GM21576 (cell line): ENCODE measurements at regions not wholly inside any gene's neighbourhood (a gene's known extent, or its start where the extent isn't known, plus 50 kb on each side); places are given as distances from the start of the nearest gene placed in this dataset.
"Not testable (repeated sequence)": the region's sequence is repeated elsewhere in the genome, so short reads cannot be mapped to it uniquely, and the experiment has no call there.

Source experiments
- ATAC-seq: cut with Tn5 transposase; IDR thresholded peaks from one replicate; pipeline ENCODE4 v1.9.1; 2021; ENCODE audit warnings: mild to moderate bottlenecking, moderate library complexity; ENCODE audit not compliant: unreplicated experiment

- not testable (repeated sequence) for ATAC-seq
These were observed 588.1 kb downstream of the TTLL7 start for GRCh38 chr1:83410746-83411413.

- not testable (repeated sequence) for ATAC-seq
These were observed 592.1 kb downstream of the TTLL7 start for GRCh38 chr1:83406693-83407371.

GRCh38 chr1:83405789-83406188, 593.1 kb downstream of the TTLL7 start:
- peak; percentile 51 for ATAC-seq

DNA sequence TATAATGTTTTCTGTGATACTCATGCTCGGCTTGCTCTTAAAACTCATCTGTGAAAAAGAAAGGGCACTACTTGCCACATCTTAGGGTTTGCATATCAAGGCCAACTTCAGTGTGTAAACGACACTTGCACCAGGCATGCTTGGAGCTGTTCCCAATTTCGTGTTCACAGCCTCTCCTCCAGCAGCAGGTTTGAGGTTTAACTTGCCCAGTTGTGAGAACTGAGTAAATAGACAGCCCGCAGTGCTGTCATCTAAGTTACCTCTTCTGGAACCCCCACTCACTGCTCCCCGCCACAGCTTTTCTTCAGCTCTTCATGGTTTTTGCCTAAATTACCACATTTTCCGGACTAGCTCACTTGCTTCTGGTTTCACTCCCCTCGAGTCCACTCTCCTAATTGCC, 595.4 kb downstream of the TTLL7 start:
- ATAC-seq = not testable (repeated sequence)

DNA sequence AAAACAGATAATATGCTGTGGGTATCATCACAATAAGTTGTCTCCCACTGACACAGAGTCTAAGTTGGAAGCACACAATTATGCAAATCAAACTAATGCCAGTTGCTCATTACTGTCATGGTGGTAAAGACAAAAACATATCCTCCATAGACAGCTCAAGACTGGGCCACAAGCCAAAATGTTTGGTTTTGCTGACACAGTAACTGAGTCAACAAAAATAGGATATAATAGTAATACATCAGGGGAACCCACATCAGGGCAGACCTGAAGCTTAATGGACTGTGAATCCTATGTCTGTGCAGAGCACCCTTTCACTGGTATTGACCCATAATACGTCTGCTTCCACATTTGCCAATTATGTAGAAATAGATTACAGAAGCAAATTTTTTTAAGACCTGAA, 597.8 kb downstream of the TTLL7 start:
- not testable (repeated sequence) for ATAC-seq

- not testable (repeated sequence) for ATAC-seq
These were observed 598.8 kb downstream of the TTLL7 start for GRCh38 chr1:83400173-83400572.

GRCh38 chr1:83398125-83398524, 600.8 kb downstream of the TTLL7 start:
- not testable (repeated sequence) for ATAC-seq

DNA sequence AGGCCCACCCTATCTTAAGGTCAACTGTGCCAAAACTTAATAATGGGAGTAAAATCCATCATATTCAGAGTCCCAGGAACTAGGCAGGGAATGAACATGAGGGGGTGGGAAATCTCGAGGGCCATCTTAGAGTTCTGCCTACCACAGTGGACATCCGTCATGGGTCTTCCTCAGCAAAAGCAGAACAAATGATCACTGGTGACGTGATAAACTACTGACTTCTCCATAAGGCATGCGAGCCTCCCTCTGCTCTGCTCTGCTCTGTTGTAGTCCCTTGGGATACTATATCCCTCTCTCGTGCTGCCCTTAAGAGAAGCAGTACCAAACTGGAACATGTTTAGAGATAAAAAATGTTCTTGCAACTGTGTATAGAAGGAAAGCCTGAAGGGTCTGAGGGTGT, 603.8 kb downstream of the TTLL7 start:
- not testable (repeated sequence) for ATAC-seq

DNA sequence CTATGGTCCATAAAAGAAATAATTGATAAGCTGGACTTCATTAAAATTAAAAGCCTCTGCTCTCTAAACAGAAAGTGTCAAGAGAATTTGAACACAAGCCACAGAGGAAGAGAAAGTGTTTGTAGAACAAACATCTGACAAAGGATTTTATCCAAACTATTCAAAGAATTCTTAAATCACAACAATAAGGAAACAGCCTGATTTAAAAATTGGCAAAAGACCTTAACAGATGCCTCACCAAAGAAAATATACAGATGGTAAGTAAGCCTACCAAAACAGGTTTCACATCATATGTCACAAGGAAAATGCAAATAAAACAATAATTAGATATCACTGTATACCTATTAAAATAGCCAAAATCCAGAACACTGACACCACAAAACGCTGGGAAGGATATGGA, 612.0 kb downstream of the TTLL7 start:
- not testable (repeated sequence) for ATAC-seq

DNA sequence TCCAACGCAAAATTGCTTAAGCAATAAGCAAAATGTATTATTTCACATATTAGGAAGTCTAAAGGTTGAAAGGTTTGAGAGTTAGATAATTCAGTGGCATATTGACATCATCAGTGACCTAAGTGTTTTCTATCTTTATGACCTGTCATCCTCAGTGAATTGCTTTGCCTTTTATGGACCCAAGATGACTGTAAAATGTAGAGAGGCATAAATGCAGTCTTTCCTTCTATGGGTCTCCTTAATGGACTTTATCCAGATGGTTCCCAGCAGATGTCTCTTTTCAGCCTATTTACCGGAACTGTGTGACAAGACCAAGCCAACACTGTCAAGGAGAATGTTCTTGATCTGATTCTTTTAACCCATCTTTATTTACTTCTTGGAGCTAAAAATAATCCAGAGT, 615.8 kb downstream of the TTLL7 start:
- ATAC-seq = not testable (repeated sequence)

GRCh38 chr1:83373018-83373417, 625.9 kb downstream of the TTLL7 start:
- ATAC-seq = not testable (repeated sequence)

- ATAC-seq = not testable (repeated sequence)
These were observed 629.1 kb downstream of the TTLL7 start for GRCh38 chr1:83369853-83370252.

- ATAC-seq = not testable (repeated sequence)
These were observed 633.6 kb downstream of the TTLL7 start for GRCh38 chr1:83365320-83365719.

GRCh38 chr1:83345375-83345774, 653.6 kb downstream of the TTLL7 start:
- ATAC-seq = not testable (repeated sequence)

- ATAC-seq = not testable (repeated sequence)
These were observed 655.2 kb downstream of the TTLL7 start for GRCh38 chr1:83343767-83344166.

- not testable (repeated sequence) for ATAC-seq
These were observed 655.9 kb downstream of the TTLL7 start for GRCh38 chr1:83342995-83343394.

DNA sequence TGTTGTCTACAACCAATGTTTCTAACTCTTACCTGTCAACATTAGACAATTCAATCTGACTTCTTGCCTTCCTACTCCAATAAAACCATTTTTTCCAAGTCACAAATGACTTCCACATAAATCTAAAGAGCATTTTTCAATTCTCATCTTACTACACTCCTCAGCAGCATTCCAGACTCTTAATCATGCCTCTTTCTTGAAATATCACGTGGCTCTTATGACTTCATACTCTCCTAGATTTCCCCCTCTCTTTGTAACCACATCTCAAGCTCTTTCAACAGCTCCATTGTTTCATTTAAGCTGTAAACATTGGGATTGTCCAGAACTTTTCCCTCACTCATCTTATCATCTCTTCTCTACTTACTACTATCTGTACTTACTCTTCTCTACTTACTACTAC, 666.6 kb downstream of the TTLL7 start:
- not testable (repeated sequence) for ATAC-seq

DNA sequence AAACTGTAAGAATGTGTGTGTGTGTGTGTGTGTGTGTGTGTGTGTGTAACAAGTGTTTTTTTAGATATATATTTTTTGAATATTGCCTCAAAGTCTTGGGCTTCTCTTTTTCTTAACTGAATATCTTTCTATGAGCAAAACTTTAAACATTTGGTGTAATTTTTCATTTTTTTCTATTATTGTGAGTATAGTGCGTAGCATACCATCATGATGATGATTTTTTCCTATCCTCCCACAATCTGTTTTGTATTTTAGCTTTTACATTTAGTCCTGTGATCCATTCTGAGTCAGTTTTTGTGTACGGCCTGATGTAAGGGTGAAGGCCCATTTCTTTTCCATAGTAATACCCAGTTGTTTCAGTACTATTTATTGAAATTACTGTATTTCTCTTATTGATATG, 680.6 kb downstream of the TTLL7 start:
- no peak for ATAC-seq

DNA sequence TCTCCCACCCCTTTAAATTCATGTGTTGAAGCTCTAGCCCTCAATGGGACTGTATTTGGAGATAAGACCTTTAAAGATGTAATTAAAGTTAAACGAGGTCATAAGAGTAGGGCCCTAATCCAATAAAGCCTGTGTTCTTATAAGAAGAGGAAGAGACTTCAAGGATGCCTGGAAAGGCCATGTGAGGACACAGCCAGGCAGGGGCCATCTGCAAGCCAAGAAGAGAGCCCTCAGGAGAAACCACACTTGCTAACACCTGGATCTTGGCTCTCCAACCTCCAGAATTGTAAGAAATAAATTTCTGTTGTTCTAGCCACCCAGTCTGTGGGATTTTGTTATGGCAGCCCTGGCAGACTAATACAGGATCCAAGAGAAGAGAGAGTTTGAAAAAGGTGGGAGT, 683.5 kb downstream of the TTLL7 start:
- not testable (repeated sequence) for ATAC-seq

DNA sequence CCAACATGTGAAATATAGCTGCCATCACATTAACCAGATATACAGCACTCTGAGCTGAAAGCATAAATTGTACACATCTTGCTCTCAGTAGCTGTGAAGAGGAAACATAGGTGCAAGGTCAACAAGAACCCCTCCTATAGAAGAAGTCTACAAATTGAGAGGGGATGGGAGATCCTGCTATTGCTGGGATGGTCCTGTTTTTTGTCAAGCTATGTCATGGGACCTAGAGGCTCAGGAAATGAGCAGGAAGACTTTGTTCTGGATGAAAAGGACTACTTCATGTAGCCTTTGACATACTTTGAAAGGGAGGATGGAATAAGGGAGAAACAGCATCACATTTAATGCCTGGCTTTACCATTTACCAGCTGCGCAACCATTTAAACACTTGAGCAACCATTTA, 688.8 kb downstream of the TTLL7 start:
- ATAC-seq = not testable (repeated sequence)

- not testable (repeated sequence) for ATAC-seq
These were observed 689.9 kb downstream of the TTLL7 start for GRCh38 chr1:83309035-83309434.

GRCh38 chr1:83306811-83307210, 692.1 kb downstream of the TTLL7 start:
- ATAC-seq = not testable (repeated sequence)
